GM18951 (cell line): ENCODE measurements at regions not wholly inside any gene's neighbourhood (a gene's known extent, or its start where the extent isn't known, plus 50 kb on each side); places are given as distances from the start of the nearest gene placed in this dataset.

Experiments used
- POLR2A ChIP-seq: IDR thresholded peaks from 4 replicates; pipeline ENCODE4 v1.6.1; 2011; ENCODE audit warnings: mild to moderate bottlenecking; ENCODE audit not compliant: insufficient read length, insufficient read depth; ENCODE audit errors: extremely low read depth
- in situ Hi-C: fragments of 300-500 bp; cut with MboI; formaldehyde crosslinking; loops from one replicate; pipeline ENCODE4 v1.12.0; 2022; ENCODE audit warnings: low sequenced_read_pairs, mixed read lengths, inconsistent platforms; ENCODE audit not compliant: unreplicated experiment

- TF ChIP-seq POLR2A: no peak
- in situ Hi-C loops: no loop called here
These were observed 888.8 kb downstream of the LRRTM4 start for GRCh38 chr2:76633276-76633921.

- TF ChIP-seq POLR2A: no peak
- in situ Hi-C loops: no loop called here
These were observed 897.1 kb downstream of the LRRTM4 start for GRCh38 chr2:76625101-76625500.

GRCh38 chr2:76613330-76613729 lies 902.6 kb upstream of the GCFC2 start:
- no peak for TF ChIP-seq POLR2A
- in situ Hi-C loops: no loop called here

- TF ChIP-seq POLR2A: no peak
- in situ Hi-C loops: no loop called here
These were observed 902.0 kb upstream of the GCFC2 start for GRCh38 chr2:76612764-76613163.

GRCh38 chr2:76610451-76610850 lies 899.7 kb upstream of the GCFC2 start:
- TF ChIP-seq POLR2A: no peak
- in situ Hi-C loops: no loop called here

- in situ Hi-C loops: loop anchor here (25.0 kb wide), 1 partner anchor 813 kb away; no protein-coding TSS in a partner anchor
- TF ChIP-seq POLR2A: no peak
These were observed 889.1 kb upstream of the GCFC2 start for GRCh38 chr2:76599732-76600368.

GRCh38 chr2:76584474-76584873 lies 873.8 kb upstream of the GCFC2 start:
- in situ Hi-C loops: loop anchor here (25.0 kb wide), 1 partner anchor 797 kb away; no protein-coding TSS in a partner anchor
- TF ChIP-seq POLR2A: no peak

GRCh38 chr2:76579911-76580310 lies 869.2 kb upstream of the GCFC2 start:
- in situ Hi-C loops: loop anchor here (25.0 kb wide), 1 partner anchor 793 kb away; no protein-coding TSS in a partner anchor

GRCh38 chr2:76572981-76573380 lies 862.3 kb upstream of the GCFC2 start:
- no peak for TF ChIP-seq POLR2A
- in situ Hi-C loops: no loop called here

More at GRCh38 chr2:76579911-76580310, 869.2 kb upstream of the GCFC2 start:
- no peak for TF ChIP-seq POLR2A

- in situ Hi-C loops: no loop called here
- TF ChIP-seq POLR2A: no peak
These were observed 859.1 kb upstream of the GCFC2 start for GRCh38 chr2:76569819-76570218.

- no peak for TF ChIP-seq POLR2A
- in situ Hi-C loops: no loop called here
These were observed 856.8 kb upstream of the GCFC2 start for GRCh38 chr2:76567478-76567877.

- in situ Hi-C loops: no loop called here
- TF ChIP-seq POLR2A: no peak
These were observed 854.0 kb upstream of the GCFC2 start for GRCh38 chr2:76564734-76565133.

GRCh38 chr2:76563730-76564129 lies 853.0 kb upstream of the GCFC2 start:
- in situ Hi-C loops: no loop called here
- no peak for TF ChIP-seq POLR2A

GRCh38 chr2:76558157-76558556 lies 847.4 kb upstream of the GCFC2 start:
- no peak for TF ChIP-seq POLR2A
- in situ Hi-C loops: no loop called here

GRCh38 chr2:76556018-76556417 lies 845.3 kb upstream of the GCFC2 start:
- TF ChIP-seq POLR2A: no peak
- in situ Hi-C loops: no loop called here

- in situ Hi-C loops: no loop called here
- TF ChIP-seq POLR2A: no peak
These were observed 835.5 kb upstream of the GCFC2 start for GRCh38 chr2:76546207-76546606.
